ENCODE measurements at regions not wholly inside any gene's neighbourhood (a gene's known extent, or its start where the extent isn't known, plus 50 kb on each side); places are given as distances from the start of the nearest gene placed in this dataset.

DNA sequence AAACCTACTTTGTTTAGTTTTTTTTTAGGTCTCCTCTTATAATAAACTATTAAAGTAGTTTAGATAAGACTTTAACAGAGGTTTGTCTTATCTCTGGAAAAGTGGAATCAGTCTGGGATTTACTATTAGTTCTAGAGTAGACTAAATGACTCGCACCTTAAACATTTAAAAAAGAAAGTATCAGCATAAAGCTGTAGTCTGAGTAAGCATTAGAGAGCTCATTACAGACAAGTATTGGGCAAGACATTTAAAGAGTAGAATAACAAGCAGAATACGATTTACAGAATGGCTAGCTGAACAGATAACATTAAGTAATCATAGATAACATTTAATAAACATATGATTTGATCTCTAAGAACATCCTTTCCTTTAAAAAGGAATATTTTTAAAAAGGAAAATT is 226.0 kb upstream of the DMAC1 start:
- TF ChIP-seq POLR2A (IDR thresholded peaks at IDR 0.05; ENCODE audit: low read length) (no peak), GATA1 (IDR thresholded peaks at IDR 0.05; ENCODE audit: low read depth, low read length) (no peak)

Measured in erythroblast (primary cell).